Aorta (tissue), 5 donors: ENCODE measurements at regions not wholly inside any gene's neighbourhood (a gene's known extent, or its start where the extent isn't known, plus 50 kb on each side); places are given as distances from the start of the nearest gene placed in this dataset.
"Not testable (repeated sequence)": the region's sequence is repeated elsewhere in the genome, so short reads cannot be mapped to it uniquely, and the experiment has no call there.

Experiments used
- ATAC-seq: fragments of 200-7000 bp; cut with Tn5 transposase; one replicate; pipeline ENCODE4 v1.9.1; 2022; ENCODE audit warnings: moderate library complexity; ENCODE audit not compliant: low FRiP score
- DNase-seq, 2 donors: peaks; one replicate each; pipeline ENCODE4 v3.0.0-alpha.2; 2020
- H3K27ac ChIP-seq, 2 donors: one replicate each; pipeline ENCODE4 v1.5.1; 2013; ENCODE audit warnings: low read length in 2 of 2, mild to moderate bottlenecking in 2 of 2, moderate library complexity in 2 of 2, control low read depth in 1 of 2, inconsistent platforms in 1 of 2, low read depth in 1 of 2
- H3K27me3 ChIP-seq, 2 donors: one replicate each; pipeline ENCODE4 v1.6.1; 2013; ENCODE audit warnings: control low read depth in 1 of 2, low read length in 1 of 2, mild to moderate bottlenecking in 1 of 2, moderate library complexity in 1 of 2; ENCODE audit not compliant: insufficient read depth in 2 of 2, control insufficient read depth in 1 of 2
- H3K36me3 ChIP-seq, 2 donors: one replicate each; pipeline ENCODE4 v1.6.1; 2013; ENCODE audit warnings: control low read depth in 1 of 2, low read length in 1 of 2, mild to moderate bottlenecking in 1 of 2; ENCODE audit not compliant: insufficient read depth in 2 of 2, control insufficient read depth in 1 of 2
- H3K4me1 ChIP-seq, 2 donors: one replicate each; pipeline ENCODE4 v1.6.1; 2013; ENCODE audit warnings: low read length in 2 of 2, control low read depth in 1 of 2, mild to moderate bottlenecking in 1 of 2, moderate library complexity in 1 of 2; ENCODE audit not compliant: insufficient read depth in 2 of 2, control insufficient read depth in 1 of 2
- H3K4me3 ChIP-seq, 2 donors: one replicate each; pipeline ENCODE4 v1.5.1; 2013; ENCODE audit warnings: low read length in 2 of 2, control low read depth in 1 of 2, mild to moderate bottlenecking in 1 of 2
- H3K9me3 ChIP-seq: one replicate; pipeline ENCODE4 v1.6.1; 2013; ENCODE audit warnings: mild to moderate bottlenecking, low read length; ENCODE audit not compliant: control insufficient read depth
- WGBS, 2 donors: extraction: QIAGEN DNeasy Blood & Tissue Kit; methylation state at CpG; one replicate each; pipeline ENCODE4 v1.1.7; 2013; 5-methylcytosine and 5-hydroxymethylcytosine counted together
- intact Hi-C, 2 donors: fragments of 100-400 bp; cut with DNase I; formaldehyde crosslinking; loops; one replicate each; pipeline versions ENCODE4 v1.14.2 to v1.15.0; 2022
- donor health status: healthy with polysubstance abuse.
- donor health status: Bipolar disorder and iron deficiency.
- donor health status: DM: no; HTN: no; CAD: no.
- donor health status: DM: no; HTN: no; CAD: no.
- donor health status: DM: yes; HTN: yes; CAD: no.

DNA sequence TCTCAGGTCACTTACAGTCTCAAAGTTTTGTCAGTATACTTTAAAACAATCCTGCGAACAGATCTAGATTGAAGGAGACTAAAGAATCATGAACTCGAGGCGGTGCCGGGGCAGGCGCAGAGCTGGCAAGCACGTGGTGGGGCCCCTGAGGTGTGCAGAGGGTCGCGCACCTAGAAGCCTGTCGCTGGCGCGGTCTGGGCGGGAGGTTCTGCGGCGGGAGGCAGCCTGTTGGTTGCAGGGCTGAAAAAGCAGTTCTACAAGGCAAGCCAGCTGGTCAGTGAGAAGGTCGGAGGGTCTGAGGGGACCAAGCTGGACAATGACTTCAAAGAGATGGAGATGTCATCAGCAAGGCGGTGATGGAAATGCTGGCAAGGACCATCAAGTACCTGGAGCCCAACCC, 147.0 kb downstream of the GOSR1 start:
- intact Hi-C loops, H3K27me3 ChIP-seq, H3K9me3 ChIP-seq, H3K27ac ChIP-seq, ATAC-seq, H3K4me1 ChIP-seq, DNase-seq, H3K4me3 ChIP-seq, H3K36me3 ChIP-seq: not testable (repeated sequence)
- 94 to 96% methylated on average over 16 of the region's 16 CpGs for WGBS, 2 donors

DNA sequence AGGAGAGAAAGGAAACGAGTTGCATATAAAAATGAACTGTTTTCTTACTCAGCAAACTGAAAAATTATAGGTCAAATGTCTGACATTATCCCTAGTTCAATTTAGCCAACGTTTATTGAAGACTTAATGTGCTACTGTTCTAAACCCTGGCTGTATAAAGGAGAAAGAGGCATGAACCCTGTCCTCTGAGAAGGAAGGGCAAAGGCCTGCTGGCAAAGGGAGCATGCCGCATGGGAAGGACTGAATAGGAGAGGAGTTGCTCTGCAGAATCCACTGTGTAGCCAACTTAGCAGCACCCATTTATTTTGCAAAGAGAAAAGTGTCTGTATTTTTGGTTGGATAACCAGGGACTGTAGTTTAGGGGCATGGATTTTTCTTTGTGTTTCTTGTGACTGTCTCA, 132.5 kb downstream of the GOSR1 start:
- H3K4me1 ChIP-seq, H3K27me3 ChIP-seq, intact Hi-C loops, H3K9me3 ChIP-seq, H3K27ac ChIP-seq, H3K4me3 ChIP-seq, DNase-seq, H3K36me3 ChIP-seq, ATAC-seq: not testable (repeated sequence)
- 48 to 53% methylated on average over 2 of the region's 3 CpGs for WGBS, 2 donors

GRCh38 chr17:30605523-30605922, 128.3 kb downstream of the GOSR1 start:
- Histone ChIP-seq H3K36me3 (no peaks in the 10 kb centered on the region), H3K4me1 (peaks cover 0 to 1% of the 10 kb centered on the region in 2 donors), H3K27me3 (no peaks in the 10 kb centered on the region), H3K27ac (no peak overlapping the region), H3K9me3 (no peaks in the 10 kb centered on the region), H3K4me3 (no peak overlapping the region)
- ATAC-seq (no peak), DNase-seq (no peak)
- WGBS, 2 donors, result 92 to 93% methylated on average over 4 of the region's 4 CpGs
- intact Hi-C loops, result no loop called here

GRCh38 chr17:30605027-30605426, 127.8 kb downstream of the GOSR1 start:
- no peak for DNase-seq

DNA sequence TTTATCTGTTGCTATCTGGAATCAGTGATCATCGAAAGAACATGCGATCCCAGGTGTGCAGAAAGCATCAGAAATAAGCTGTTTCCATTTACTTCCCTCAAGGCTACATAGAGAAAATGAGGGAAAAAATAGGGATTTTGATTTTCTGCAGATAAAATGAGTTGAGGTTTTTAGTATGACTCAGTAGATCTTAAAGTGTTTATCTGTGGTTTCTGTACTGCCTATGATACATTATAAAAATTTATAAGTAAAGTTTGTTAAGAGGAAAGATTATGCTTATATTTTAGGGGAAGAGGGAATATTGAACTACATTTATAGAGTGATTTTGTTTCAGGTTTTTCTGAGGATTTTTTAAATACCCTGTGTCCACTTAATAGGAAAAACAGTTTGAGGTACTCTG, 125.2 kb downstream of the GOSR1 start:
- WGBS, 2 donors, result 61 to 73% methylated on average over 2 of the region's 2 CpGs
- ATAC-seq, H3K9me3 ChIP-seq, DNase-seq, H3K4me1 ChIP-seq, H3K4me3 ChIP-seq, H3K36me3 ChIP-seq, H3K27me3 ChIP-seq, H3K27ac ChIP-seq: not testable (repeated sequence)
- intact Hi-C loops, result loop anchor here in 1 of 2 donors (5.0 kb wide), 2 partner anchors 75 to 125 kb away; partner anchors contain the start of gene GOSR1

More at GRCh38 chr17:30605027-30605426, 127.8 kb downstream of the GOSR1 start:
- no peak overlapping the region for H3K4me3 ChIP-seq
- H3K36me3 ChIP-seq, result no peaks in the 10 kb centered on the region
- intact Hi-C loops, result no loop called here
- no peaks in the 10 kb centered on the region for H3K9me3 ChIP-seq
- ATAC-seq, result no peak
- 73 to 79% methylated on average over 1 of the region's 1 CpG for WGBS, 2 donors
- H3K27me3 ChIP-seq, result no peaks in the 10 kb centered on the region
- no peak overlapping the region for H3K27ac ChIP-seq
- peaks cover 0 to 1% of the 10 kb centered on the region in 2 donors for H3K4me1 ChIP-seq

GRCh38 chr17:30601984-30602383, 124.8 kb downstream of the GOSR1 start:
- intact Hi-C loops, result loop anchor here in 1 of 2 donors (5.0 kb wide), 2 partner anchors 75 to 125 kb away; partner anchors contain the start of gene GOSR1
- WGBS, 2 donors, result 8% methylated on average over 7 of the region's 7 CpGs

GRCh38 chr17:30600830-30601494, 123.8 kb downstream of the GOSR1 start:
- intact Hi-C loops, result loop anchor here in 1 of 2 donors (5.0 kb wide), 2 partner anchors 74 to 124 kb away; partner anchors contain the start of gene GOSR1
- DNase-seq (peak in 1 of 2 donors; percentile 57), ATAC-seq (peak; percentile 61)
- Histone ChIP-seq H3K27ac (peak overlapping the region; percentile 24 to 69), H3K4me1 (peaks cover 0 to 1% of the 10 kb centered on the region in 2 donors), H3K36me3 (no peaks in the 10 kb centered on the region), H3K27me3 (no peaks in the 10 kb centered on the region), H3K4me3 (peak overlapping the region; percentile 67 to 93), H3K9me3 (no peaks in the 10 kb centered on the region)
- 0% methylated on average over 49 of the region's 49 CpGs for WGBS, 2 donors

More at GRCh38 chr17:30601984-30602383, 124.8 kb downstream of the GOSR1 start:
- H3K27me3 ChIP-seq, H3K27ac ChIP-seq, H3K36me3 ChIP-seq, H3K4me3 ChIP-seq, ATAC-seq, DNase-seq, H3K4me1 ChIP-seq, H3K9me3 ChIP-seq: not testable (repeated sequence)

DNA sequence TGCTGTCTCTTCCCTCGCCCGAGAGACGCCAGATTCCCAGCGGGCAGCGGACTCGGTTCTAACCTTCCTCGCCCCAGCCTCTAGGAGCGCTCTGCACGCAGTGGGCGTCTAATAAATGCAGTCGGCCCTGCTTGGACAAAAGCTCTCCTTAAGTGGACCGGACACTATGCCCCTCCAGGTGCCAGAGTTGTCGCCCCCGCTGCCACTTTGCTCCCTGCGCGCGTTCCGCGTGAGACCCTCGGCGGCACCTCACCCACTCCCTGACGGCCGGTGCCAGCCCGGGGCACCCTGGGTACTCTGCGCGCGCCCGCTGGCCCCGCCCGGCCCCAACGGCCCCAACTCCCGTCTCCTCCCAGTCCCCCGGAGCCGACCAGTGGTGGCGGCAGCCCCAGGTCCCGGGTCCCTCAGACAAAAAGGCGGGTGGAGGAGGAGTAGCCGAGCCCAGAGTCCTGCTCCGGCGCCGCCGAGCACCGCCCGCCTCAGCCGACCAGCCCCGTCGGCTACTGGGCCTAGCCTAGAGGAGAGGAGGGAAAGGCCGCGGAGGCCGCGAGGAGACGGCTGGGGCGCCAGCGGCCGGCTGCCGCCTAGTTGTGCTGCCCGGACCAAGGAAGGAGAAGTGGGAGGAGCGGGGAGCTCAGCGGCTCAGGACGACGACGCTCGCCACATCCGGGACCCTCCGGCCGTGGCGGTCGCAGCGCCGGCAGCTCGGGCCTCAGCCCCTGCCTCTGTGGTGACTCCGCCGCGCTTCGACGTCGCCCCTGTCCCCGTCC, 123.0 kb downstream of the GOSR1 start:
- Histone ChIP-seq H3K9me3 (no peaks in the 10 kb centered on the region), H3K4me1 (no peaks in the 10 kb centered on the region), H3K27me3 (no peaks in the 10 kb centered on the region), H3K27ac (peak overlapping the region; percentile 24 to 91), H3K4me3 (peak overlapping the region; percentile 67 to 93), H3K36me3 (no peaks in the 10 kb centered on the region)
- 1% methylated on average over 76 to 78 of the region's 78 CpGs for WGBS, 2 donors
- intact Hi-C loops, result loop anchor here in 1 of 2 donors (5.0 kb wide), 2 partner anchors 73 to 123 kb away; partner anchors contain the start of gene GOSR1
- DNase-seq (peak; percentile 91 to 94), ATAC-seq (peak; percentile 99)
